8988T (cell line): ENCODE measurements at regions not wholly inside any gene's neighbourhood (a gene's known extent, or its start where the extent isn't known, plus 50 kb on each side); places are given as distances from the start of the nearest gene placed in this dataset.

ENCODE experiments used
- DNase-seq: peaks from one replicate; pipeline ENCODE4 v3.0.0; 2011

DNA sequence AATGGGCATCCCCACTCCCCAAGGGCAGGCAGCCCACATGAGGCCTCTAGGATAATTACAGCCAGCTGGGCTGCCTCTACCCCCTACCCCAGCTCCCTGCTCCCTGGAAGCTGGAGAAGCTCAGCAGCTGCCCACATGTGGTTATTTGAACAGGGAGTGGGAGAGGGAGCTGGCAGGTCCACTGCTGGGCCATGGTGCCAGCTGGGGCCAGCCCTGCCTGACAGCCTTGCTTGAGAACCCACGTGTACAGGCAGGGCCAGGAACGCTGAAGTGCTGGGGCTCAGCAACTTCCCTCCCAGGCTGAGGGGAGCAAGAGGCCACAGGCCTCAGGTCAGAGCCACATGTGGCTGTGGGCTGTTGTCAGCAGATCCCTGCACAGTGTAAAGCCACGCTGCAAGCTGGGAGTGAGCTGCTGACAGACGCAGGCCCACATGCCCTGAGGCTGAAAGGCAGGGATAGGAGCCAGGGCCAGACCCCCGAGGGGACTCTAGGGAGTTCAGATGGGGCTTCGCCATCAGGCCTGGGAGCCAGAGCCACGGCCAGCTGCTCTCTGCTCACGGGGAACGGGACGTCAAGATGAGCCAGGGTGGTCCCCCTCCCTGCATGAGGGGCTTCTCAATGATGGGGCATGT lies 129.0 kb downstream of the SYF2 start:
- DNase-seq = no peak

DNA sequence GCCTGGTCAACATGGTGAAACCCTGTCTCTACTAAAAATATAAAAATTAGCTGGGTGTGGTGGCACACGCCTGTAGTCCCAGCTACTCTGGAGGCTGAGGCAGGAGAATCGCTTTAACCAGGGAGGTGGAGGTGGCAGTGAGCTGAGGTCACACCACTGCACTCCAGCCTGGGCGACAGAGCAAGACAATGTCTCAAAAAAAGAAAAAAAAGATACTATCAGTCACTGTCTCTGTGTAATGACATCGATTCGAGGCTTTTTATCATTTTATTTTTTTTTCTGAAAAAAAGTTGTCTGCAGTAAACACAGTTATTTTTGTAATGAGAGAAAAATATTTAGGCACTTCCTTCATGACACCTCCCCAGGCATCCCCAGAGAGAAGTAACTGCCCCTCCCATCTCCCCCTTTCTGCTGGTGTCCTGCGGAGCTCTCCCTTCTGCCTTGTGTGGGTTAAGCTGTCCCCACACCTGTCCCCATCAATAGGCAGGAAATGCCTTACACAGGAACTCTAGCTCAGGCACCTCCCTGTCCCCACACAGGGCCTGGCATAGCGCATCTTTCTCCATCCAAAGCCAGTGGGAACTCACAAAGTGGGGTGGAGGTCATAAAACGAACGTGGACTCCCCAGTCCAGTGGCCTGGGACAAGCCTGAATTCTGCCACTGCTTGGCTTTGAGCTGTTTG lies 132.0 kb downstream of the SYF2 start:
- no peak for DNase-seq

GRCh38 chr1:25099343-25099951 lies 132.9 kb downstream of the SYF2 start:
- DNase-seq = no peak

DNA sequence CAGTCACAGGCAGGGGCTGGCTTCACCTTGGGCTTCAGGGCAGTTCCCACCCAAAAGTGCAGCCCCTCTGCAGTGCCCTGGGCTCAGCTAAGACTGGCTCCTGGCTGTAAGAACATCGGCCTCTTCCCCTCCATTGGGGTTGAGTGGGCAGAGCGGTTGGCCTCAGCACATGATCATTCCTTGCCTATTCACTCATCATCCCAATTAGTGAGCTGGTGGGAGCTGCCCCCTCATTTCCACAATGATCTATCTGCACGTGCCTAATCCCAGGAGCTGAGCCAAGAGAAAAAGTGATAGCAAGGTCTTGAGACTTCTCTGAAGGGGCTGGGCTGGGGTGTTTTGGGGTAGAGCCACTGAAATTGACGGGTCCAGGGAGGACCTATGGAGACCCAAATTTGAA lies 133.6 kb downstream of the SYF2 start:
- DNase-seq = no peak

DNA sequence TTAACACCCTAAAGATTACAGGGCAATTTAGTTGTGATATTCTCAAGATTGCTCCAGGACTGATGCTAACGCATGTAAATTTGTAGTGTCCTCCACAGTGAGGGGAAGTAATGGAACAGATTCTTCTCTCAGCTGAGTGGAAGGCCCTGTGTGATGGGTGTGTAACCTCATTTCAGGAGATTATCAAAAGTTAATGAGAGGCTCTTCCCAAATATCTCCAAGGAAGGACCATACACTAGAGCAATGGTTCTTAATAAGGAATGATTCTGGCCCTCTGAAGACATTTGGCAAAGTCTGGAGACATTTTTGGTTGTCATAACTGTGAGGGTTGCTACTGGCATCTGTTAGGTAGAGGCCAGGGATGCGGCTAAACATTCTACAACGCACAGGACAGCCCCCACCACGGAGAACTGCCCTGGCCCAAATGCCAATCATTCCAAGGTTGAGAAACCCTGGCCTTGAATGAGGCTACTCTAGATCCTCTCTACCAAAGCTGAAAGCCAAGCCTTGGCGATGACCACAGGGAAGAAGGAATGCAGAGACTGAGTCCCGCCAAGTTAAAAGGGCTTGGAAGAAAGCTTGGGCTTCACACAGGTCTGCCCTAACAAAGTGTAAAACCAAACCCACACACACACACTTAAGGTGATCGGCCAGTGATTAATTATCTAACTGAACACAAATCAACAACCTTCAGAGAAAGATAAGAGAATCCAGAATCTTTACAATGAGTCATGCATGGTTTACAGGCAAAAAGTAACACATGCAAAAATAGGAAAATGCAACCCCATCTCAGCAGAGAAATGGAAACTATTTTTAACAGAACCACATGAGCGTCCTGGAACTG lies 135.8 kb downstream of the SYF2 start:
- no peak for DNase-seq

GRCh38 chr1:25095635-25096200 lies 136.6 kb downstream of the SYF2 start:
- DNase-seq = no peak

- no peak for DNase-seq
Measured at GRCh38 chr1:25094995-25095394, 137.3 kb downstream of the SYF2 start.

- no peak for DNase-seq
Measured at GRCh38 chr1:25094229-25094628, 138.1 kb downstream of the SYF2 start.

- no peak for DNase-seq
Measured at GRCh38 chr1:25091658-25092057, 140.6 kb downstream of the SYF2 start.

GRCh38 chr1:25090707-25091422 lies 141.4 kb downstream of the SYF2 start:
- no peak for DNase-seq

- no peak for DNase-seq
Measured at GRCh38 chr1:25089772-25090171, 142.5 kb downstream of the SYF2 start.

DNA sequence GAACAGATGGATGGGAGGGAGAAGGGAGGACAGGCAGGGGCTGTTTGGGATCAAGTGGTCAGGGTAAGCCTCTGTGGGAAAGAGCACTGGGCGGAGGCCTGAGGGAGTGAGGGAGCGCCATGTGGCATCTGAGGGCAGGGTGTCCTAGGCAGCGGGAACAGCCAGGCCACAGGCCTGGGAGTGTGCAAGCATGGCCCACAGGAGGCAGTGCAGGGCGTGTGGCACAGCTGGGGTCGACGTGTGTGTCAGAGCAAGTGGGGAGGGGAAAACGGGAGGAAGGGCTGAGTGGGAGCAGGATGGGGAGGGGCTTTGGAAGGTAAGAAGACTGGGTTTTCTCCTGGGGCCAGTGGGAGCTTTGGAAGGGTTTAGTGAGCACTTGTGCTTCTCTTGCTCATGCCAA lies 143.4 kb downstream of the SYF2 start:
- DNase-seq = no peak

GRCh38 chr1:25088180-25088701 lies 144.1 kb downstream of the SYF2 start:
- no peak for DNase-seq

DNA sequence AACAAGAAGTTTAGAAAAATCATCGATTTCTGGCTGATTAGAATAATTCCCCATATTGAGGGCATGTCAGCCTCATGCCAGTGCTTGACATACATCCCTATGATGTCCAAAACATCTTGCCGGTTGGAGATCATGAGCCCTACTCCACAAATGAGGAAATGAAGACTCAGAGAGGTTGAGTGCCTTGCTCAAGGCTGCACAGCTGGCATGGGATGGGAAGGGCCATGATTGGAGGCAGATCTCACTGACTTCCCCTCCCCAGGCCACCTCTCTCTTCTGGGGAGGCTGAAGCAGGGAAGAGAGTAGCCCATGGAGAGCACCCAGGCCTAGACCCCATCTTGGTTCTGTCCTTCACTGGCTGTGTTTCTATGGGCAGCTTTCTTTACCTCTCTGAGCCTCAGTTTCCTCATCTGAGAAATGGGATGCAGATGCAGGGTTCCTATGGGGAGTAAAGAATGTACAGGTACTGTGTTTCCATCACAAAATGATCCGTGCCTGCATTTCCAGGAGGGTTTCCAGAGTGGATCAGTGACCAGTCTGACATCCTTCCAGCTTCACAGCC lies 145.7 kb downstream of the SYF2 start:
- DNase-seq = no peak

DNA sequence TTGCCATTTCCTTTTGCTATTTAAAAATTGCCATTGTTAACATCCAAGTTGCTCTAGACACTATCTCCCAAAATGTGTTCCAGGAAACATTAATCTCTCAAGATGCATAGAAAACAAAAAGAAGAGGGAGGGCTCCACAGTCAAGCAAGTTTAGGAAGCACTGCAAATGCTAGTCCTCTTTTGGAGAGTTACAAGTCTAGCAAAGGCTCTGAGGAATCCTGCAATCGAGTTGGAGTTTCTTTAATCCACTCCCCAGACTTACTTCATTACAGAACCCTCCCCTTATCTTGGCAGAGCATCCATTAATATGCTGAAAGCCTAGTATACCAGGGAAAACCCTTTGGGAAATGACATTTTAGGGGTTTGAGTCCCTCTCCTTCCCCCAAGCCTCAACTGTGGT lies 147.9 kb downstream of the SYF2 start:
- DNase-seq = no peak

GRCh38 chr1:25083481-25084345 lies 148.6 kb downstream of the SYF2 start:
- no peak for DNase-seq

- no peak for DNase-seq
Measured at GRCh38 chr1:25082995-25083394, 149.3 kb downstream of the SYF2 start.

- no peak for DNase-seq
Measured at GRCh38 chr1:25082216-25082899, 149.9 kb downstream of the SYF2 start.

DNA sequence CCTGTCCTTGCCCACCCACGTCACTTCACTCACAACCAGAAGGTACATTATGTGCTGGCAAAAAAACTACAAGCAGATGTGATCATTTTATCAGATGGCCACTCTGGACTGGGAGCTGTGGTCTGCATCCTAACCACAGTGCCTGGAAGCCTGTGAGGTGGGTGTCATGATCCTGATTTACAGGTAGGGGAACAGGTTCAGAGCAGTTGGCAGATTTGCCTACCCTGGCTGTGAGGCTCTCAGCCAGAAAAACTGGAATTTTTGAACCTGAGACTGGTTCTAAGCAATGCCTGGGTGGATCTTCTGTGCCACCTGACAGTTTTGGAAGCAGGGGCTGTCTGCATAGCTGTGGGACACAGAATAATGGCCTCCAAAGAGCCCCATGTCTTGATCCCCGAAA lies 150.8 kb downstream of the SYF2 start:
- DNase-seq = no peak
